CD14-positive monocyte (primary cell): ENCODE measurements at regions not wholly inside any gene's neighbourhood (a gene's known extent, or its start where the extent isn't known, plus 50 kb on each side); places are given as distances from the start of the nearest gene placed in this dataset.

Source experiments
- DNase-seq, 3 donors: peaks; one replicate each; pipeline ENCODE4 v3.0.0-alpha.2; 2011 to 2022
- H2AFZ ChIP-seq: 2 replicates; pipeline ENCODE4 v1.6.0; 2012; ENCODE audit warnings: mild to moderate bottlenecking, low read depth, low read length, inconsistent platforms; ENCODE audit not compliant: insufficient read depth, poor library complexity, severe bottlenecking
- H3K27ac ChIP-seq, 2 donors: 1 replicate in 1 of 2; 2 replicates in 1 of 2; pipeline ENCODE4 v1.5.1; 2012 to 2013; ENCODE audit warnings: low read length in 2 of 2, control low read depth in 1 of 2, inconsistent platforms in 1 of 2, low read depth in 1 of 2, mild to moderate bottlenecking in 1 of 2
- H3K27me3 ChIP-seq, 2 donors: one replicate each; pipeline versions ENCODE4 v1.6.0 to v1.6.1; 2011 to 2013; ENCODE audit warnings: low read length in 2 of 2; ENCODE audit not compliant: control insufficient read depth in 2 of 2, insufficient read depth in 2 of 2
- H3K36me3 ChIP-seq, 2 donors: replicated peaks in 1 of 2; 1 replicate in 1 of 2; 2 replicates in 1 of 2; pipeline versions ENCODE4 v1.5.1 to v1.6.1; 2012 to 2013; ENCODE audit warnings: low read length in 2 of 2, control low read depth in 1 of 2, inconsistent platforms in 1 of 2, mild to moderate bottlenecking in 1 of 2; ENCODE audit not compliant: insufficient read depth in 2 of 2, control insufficient read depth in 1 of 2
- H3K4me1 ChIP-seq, 2 donors: 1 replicate in 1 of 2; 2 replicates in 1 of 2; pipeline versions ENCODE4 v1.5.1 to v1.6.1; 2012 to 2013; ENCODE audit warnings: low read length in 2 of 2, control low read depth in 1 of 2, inconsistent platforms in 1 of 2, mild to moderate bottlenecking in 1 of 2, moderate library complexity in 1 of 2; ENCODE audit not compliant: insufficient read depth in 2 of 2, control insufficient read depth in 1 of 2
- H3K4me2 ChIP-seq: replicated peaks from 2 replicates; pipeline ENCODE3; 2012; ENCODE audit warnings: low read length, moderate library complexity, mild to moderate bottlenecking; ENCODE audit not compliant: poor library complexity, severe bottlenecking; ENCODE audit errors: extremely low read depth
- H3K4me3 ChIP-seq, 3 experiments: fragments of 200-600 bp in 1 of 3; sonication (generic) in 1 of 3; replicated peaks in 1 of 3; 1 replicate in 2 of 3; 2 replicates in 1 of 3; pipeline ENCODE4 v1.5.1; 2011 to 2013; ENCODE audit warnings: low read length in 3 of 3, mild to moderate bottlenecking in 3 of 3, control low read depth in 2 of 3, low read depth in 2 of 3, inconsistent platforms in 1 of 3, moderate library complexity in 1 of 3
- H3K79me2 ChIP-seq: 2 replicates; pipeline ENCODE4 v1.6.0; 2012; ENCODE audit warnings: mild to moderate bottlenecking, control low read depth, inconsistent platforms, low read length, moderate library complexity; ENCODE audit not compliant: insufficient read depth
- H3K9ac ChIP-seq: 2 replicates; pipeline ENCODE4 v1.6.0; 2017; ENCODE audit warnings: low read length, mild to moderate bottlenecking; ENCODE audit not compliant: insufficient read depth, poor library complexity, severe bottlenecking
- H3K9me3 ChIP-seq, 2 donors: replicated peaks in 1 of 2; 1 replicate in 1 of 2; 2 replicates in 1 of 2; pipeline versions ENCODE4 v1.5.1 to v1.6.1; 2012 to 2013; ENCODE audit warnings: low read length in 2 of 2, control low read depth in 1 of 2; ENCODE audit not compliant: control insufficient read depth in 1 of 2, insufficient read depth in 1 of 2
- H4K20me1 ChIP-seq: 2 replicates; pipeline ENCODE4 v1.6.0; 2012; ENCODE audit warnings: mild to moderate bottlenecking, low read length, control low read depth, moderate library complexity; ENCODE audit not compliant: insufficient read depth
- H3K27ac Mint-ChIP-seq, 7 donors: one replicate each; pipeline ENCODE4 v1.8.0; 2020; ENCODE audit warnings: mild to moderate bottlenecking in 7 of 7, mixed read lengths in 7 of 7, moderate library complexity in 6 of 7, inconsistent platforms in 2 of 7
- H3K27me3 Mint-ChIP-seq, 3 donors: one replicate each; pipeline ENCODE4 v1.8.0; 2021 to 2022; ENCODE audit warnings: low read depth in 3 of 3, mild to moderate bottlenecking in 3 of 3, mixed read lengths in 3 of 3, moderate library complexity in 3 of 3, inconsistent platforms in 1 of 3
- H3K36me3 Mint-ChIP-seq, 2 donors: one replicate each; pipeline ENCODE4 v1.8.0; 2020; ENCODE audit warnings: mixed read lengths in 2 of 2, inconsistent platforms in 1 of 2, mild to moderate bottlenecking in 1 of 2
- H3K4me1 Mint-ChIP-seq: one replicate; pipeline ENCODE4 v1.8.0; 2020; ENCODE audit warnings: mild to moderate bottlenecking, mixed read lengths
- H3K4me3 Mint-ChIP-seq, 2 donors: one replicate each; pipeline ENCODE4 v1.8.0; 2020; ENCODE audit warnings: mild to moderate bottlenecking in 2 of 2, mixed read lengths in 2 of 2, moderate library complexity in 1 of 2
- H3K9me3 Mint-ChIP-seq, 7 donors: one replicate each; pipeline ENCODE4 v1.8.0; 2020 to 2022; ENCODE audit warnings: mixed read lengths in 7 of 7, mild to moderate bottlenecking in 6 of 7, moderate library complexity in 6 of 7, inconsistent platforms in 2 of 7
- CTCF ChIP-seq: fragments of 200-600 bp; IDR thresholded peaks from one replicate; pipeline ENCODE4 v1.8.0; 2022; ENCODE audit warnings: antibody characterized with exemption, mild to moderate bottlenecking
- WGBS: methylation state at CpG from one replicate; pipeline ENCODE4 v1.1.5; 2013; ENCODE audit warnings: missing lambda C conversion rate; ENCODE audit not compliant: insufficient coverage; 5-methylcytosine and 5-hydroxymethylcytosine counted together
- intact Hi-C, 2 donors: fragments of 100-400 bp; cut with micrococcal nuclease; formaldehyde crosslinking; loops; one replicate each; pipeline versions ENCODE4 v1.15.0 to v1.15.1; 2023

GRCh38 chr12:107497231-107497630 is 188.4 kb upstream of the PWP1 start:
- no peak for DNase-seq
- no peak overlapping the region for H3K4me2 ChIP-seq
- WGBS = 100% methylated on average over 2 of the region's 2 CpGs
- no peak overlapping the region for H3K4me3 ChIP-seq
- no peak overlapping the region for H2AFZ ChIP-seq
- H3K4me3 Mint-ChIP-seq = no peak overlapping the region
- H3K4me1 ChIP-seq = peaks cover 7 to 9% of the 10 kb centered on the region in 2 donors
- no peak overlapping the region for H3K27ac Mint-ChIP-seq
- H3K36me3 Mint-ChIP-seq = no peaks in the 10 kb centered on the region
- H3K27ac ChIP-seq = no peak overlapping the region
- no peaks in the 10 kb centered on the region for H3K9me3 ChIP-seq
- H3K27me3 ChIP-seq = no peaks in the 10 kb centered on the region
- H3K9me3 Mint-ChIP-seq = peaks cover 0 to 3% (median 0%) of the 10 kb centered on the region in 7 donors
- no peak for TF ChIP-seq CTCF
- no peaks in the 10 kb centered on the region for H3K36me3 ChIP-seq
- intact Hi-C loops = no loop called here
- H4K20me1 ChIP-seq = no peaks in the 10 kb centered on the region
- H3K4me1 Mint-ChIP-seq = peaks cover 10% of the 10 kb centered on the region
- H3K9ac ChIP-seq = no peak overlapping the region
- no peaks in the 10 kb centered on the region for H3K79me2 ChIP-seq
- peaks cover 0 to 2% (median 0%) of the 10 kb centered on the region in 3 donors for H3K27me3 Mint-ChIP-seq

- TF ChIP-seq CTCF = no peak
- Histone ChIP-seq H3K27ac (no peak overlapping the region), H3K9ac (no peak overlapping the region), H2AFZ (no peak overlapping the region), H3K9me3 (no peaks in the 10 kb centered on the region), H3K4me3 (no peak overlapping the region), H3K36me3 (no peaks in the 10 kb centered on the region), H3K79me2 (no peaks in the 10 kb centered on the region), H3K4me2 (no peak overlapping the region), H4K20me1 (no peaks in the 10 kb centered on the region), H3K4me1 (no peaks in the 10 kb centered on the region), H3K27me3 (no peaks in the 10 kb centered on the region)
- H3K27ac Mint-ChIP-seq = no peak overlapping the region
- no peaks in the 10 kb centered on the region for H3K36me3 Mint-ChIP-seq
- no peak for DNase-seq
- H3K4me3 Mint-ChIP-seq = no peak overlapping the region
- peaks cover 3% of the 10 kb centered on the region for H3K4me1 Mint-ChIP-seq
- no peaks in the 10 kb centered on the region for H3K27me3 Mint-ChIP-seq
- intact Hi-C loops = no loop called here
- 89% methylated on average over 6 of the region's 6 CpGs for whole genome bisulfite sequencing
- peaks cover 0 to 3% (median 0%) of the 10 kb centered on the region in 7 donors for H3K9me3 Mint-ChIP-seq
These were observed 185.3 kb upstream of the PWP1 start for GRCh38 chr12:107500307-107500706.
